Activated naive CD8-positive, alpha-beta T cell treated with anti-CD3 and anti-CD28 coated beads, Interleukin-2, amount 10 ng/mL, durations not matched to agents 7 days and 5 days (primary cell): ENCODE measurements at regions not wholly inside any gene's neighbourhood (a gene's known extent, or its start where the extent isn't known, plus 50 kb on each side); places are given as distances from the start of the nearest gene placed in this dataset.

Source experiments
- ATAC-seq: fragments of 150-1000 bp; cut with Tn5 transposase; one replicate; pipeline ENCODE4 v1.10.0; 2021; ENCODE audit warnings: low read depth, moderate library complexity
- POLR2A ChIA-PET: fragments of 350-600 bp; sonication (Branson Sonifier 250); formaldehyde crosslinking; loops from one replicate; lab custom pipeline; 2021; ENCODE audit warnings: antibody characterized with exemption; lab: Charles Lee
- DNase-seq: peaks from one replicate; pipeline ENCODE4 v3.0.0; 2021
- H3K27ac Mint-ChIP-seq: one replicate; pipeline ENCODE4 v1.8.0; 2022; ENCODE audit warnings: mild to moderate bottlenecking, mixed read lengths
- H3K27me3 Mint-ChIP-seq: one replicate; pipeline ENCODE4 v1.8.0; 2022; ENCODE audit warnings: mild to moderate bottlenecking, moderate library complexity, mixed read lengths
- H3K36me3 Mint-ChIP-seq: one replicate; pipeline ENCODE4 v1.8.0; 2021; ENCODE audit warnings: mild to moderate bottlenecking, mixed read lengths
- H3K4me1 Mint-ChIP-seq: one replicate; pipeline ENCODE4 v1.8.0; 2021; ENCODE audit warnings: mixed read lengths
- H3K4me3 Mint-ChIP-seq: one replicate; pipeline ENCODE4 v1.8.0; 2022; ENCODE audit warnings: mild to moderate bottlenecking, moderate library complexity, mixed read lengths
- H3K9me3 Mint-ChIP-seq: one replicate; pipeline ENCODE4 v1.8.0; 2021; ENCODE audit warnings: mixed read lengths

DNA sequence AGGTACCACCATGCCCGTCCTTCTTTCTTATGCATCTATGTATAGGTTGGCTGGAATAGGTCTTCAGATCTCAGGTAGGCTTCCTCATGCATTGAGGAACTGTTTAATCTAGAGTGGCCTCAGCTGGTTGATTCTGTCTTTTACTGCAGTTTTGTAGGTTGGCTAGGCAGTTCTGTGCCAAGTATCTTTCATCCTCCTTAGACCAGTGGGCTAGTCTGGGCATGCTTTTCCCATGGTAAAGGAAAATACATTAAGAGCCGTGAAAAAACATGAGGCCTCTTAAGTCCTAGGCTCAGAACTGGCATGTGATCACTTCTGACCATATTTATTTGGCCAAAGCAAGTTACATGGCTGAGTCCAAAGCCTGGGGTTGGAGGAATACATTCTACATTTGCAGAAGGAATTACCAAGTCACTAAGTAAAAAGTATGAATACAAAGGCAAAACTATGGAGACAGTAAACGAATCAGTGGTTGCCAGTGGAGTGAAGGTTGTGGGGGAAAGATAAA lies 137.3 kb downstream of the WIF1 start:
- Mint-ChIP-seq H3K27me3 (peaks cover 2% of the 10 kb centered on the region), H3K9me3 (no peaks in the 10 kb centered on the region), H3K4me3 (no peak overlapping the region), H3K36me3 (no peaks in the 10 kb centered on the region), H3K27ac (no peak overlapping the region), H3K4me1 (no peaks in the 10 kb centered on the region)
- DNase-seq (no peak), ATAC-seq (no peak)
- POLR2A ChIA-PET, result no interaction called here

DNA sequence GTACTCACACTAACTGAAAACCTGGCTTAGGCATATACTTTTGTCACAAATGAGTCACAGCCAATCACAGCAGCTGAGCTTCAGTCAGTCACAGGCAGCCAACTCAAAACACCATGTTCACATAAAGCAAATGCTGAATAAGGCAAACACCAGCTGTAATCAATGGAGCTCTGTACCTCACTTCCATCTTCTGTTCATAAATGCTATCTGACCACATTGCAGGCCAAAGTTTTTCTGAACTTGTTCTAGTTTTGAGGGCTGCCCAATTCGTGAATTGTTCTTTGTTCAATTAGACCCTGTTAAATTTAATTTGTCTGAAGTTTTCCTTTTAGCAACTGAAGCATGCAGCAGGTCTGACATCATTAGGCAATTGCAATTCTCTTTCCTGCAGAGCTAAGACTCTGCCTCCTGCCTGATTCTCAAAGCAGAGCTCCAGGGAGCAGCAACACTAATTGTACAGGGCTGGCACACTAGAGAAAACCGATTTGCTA lies 129.9 kb downstream of the WIF1 start:
- Mint-ChIP-seq H3K27me3 (no peaks in the 10 kb centered on the region), H3K4me3 (no peak overlapping the region), H3K4me1 (no peaks in the 10 kb centered on the region), H3K36me3 (no peaks in the 10 kb centered on the region), H3K9me3 (no peaks in the 10 kb centered on the region), H3K27ac (no peak overlapping the region)
- ATAC-seq (no peak), DNase-seq (no peak)
- POLR2A ChIA-PET, result no interaction called here

DNA sequence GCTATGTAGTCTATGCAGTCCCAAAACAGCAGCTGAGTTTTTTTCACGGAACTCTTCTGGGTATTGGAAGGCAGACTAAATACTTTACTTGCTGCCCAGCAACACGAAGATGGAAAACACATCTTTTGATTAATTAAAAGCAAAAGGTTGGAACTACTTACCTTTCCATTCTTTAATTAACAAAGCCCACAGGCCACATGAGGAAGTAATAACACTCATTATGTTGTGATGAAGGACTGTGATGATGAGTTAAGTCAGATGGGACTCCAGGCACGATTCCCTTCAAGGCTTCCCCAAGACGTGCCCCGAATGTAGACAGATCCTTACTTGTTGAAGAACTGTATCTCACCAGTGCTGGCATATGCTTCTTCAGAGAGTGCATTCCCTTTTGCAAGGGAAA lies 129.0 kb downstream of the WIF1 start:
- H3K9me3 Mint-ChIP-seq, result no peaks in the 10 kb centered on the region
- no peaks in the 10 kb centered on the region for H3K4me1 Mint-ChIP-seq

GRCh38 chr12:64992641-64993040 lies 128.5 kb downstream of the WIF1 start:
- no peaks in the 10 kb centered on the region for H3K4me1 Mint-ChIP-seq
- H3K4me3 Mint-ChIP-seq, result no peak overlapping the region
- H3K9me3 Mint-ChIP-seq, result no peaks in the 10 kb centered on the region
- H3K27ac Mint-ChIP-seq, result no peak overlapping the region
- DNase-seq, result no peak
- ATAC-seq, result no peak
- no peaks in the 10 kb centered on the region for H3K27me3 Mint-ChIP-seq
- H3K36me3 Mint-ChIP-seq, result no peaks in the 10 kb centered on the region
- POLR2A ChIA-PET, result no interaction called here

More for the DNA sequence above, 129.0 kb downstream of the WIF1 start:
- Mint-ChIP-seq H3K27me3 (no peaks in the 10 kb centered on the region), H3K27ac (no peak overlapping the region), H3K4me3 (no peak overlapping the region), H3K36me3 (no peaks in the 10 kb centered on the region)
- ATAC-seq (no peak), DNase-seq (no peak)
- POLR2A ChIA-PET, result no interaction called here

DNA sequence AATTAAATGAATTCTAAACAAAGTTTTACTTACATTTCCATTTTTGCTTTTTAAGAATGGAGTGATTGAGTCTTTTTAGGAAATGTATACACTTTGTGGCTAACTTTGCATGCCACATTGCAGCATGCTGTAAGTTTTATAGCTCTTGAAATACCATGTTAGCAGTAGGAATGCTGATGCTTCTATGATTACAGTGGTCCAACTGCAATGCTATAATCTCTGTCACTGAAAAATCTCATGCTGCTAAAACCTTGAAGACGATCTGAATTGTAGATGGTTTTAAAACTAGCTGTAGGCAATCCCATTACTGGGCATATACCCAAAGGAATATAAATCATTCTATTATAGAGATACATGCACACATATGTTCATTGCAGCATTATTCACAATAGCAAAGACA lies 127.6 kb downstream of the WIF1 start:
- no peaks in the 10 kb centered on the region for H3K9me3 Mint-ChIP-seq
- no peak for ATAC-seq

GRCh38 chr12:64995816-64996215 lies 125.3 kb downstream of the WIF1 start:
- Mint-ChIP-seq H3K9me3 (no peaks in the 10 kb centered on the region), H3K27ac (no peak overlapping the region), H3K4me3 (no peak overlapping the region), H3K4me1 (no peaks in the 10 kb centered on the region), H3K36me3 (no peaks in the 10 kb centered on the region), H3K27me3 (peaks cover 5% of the 10 kb centered on the region)
- POLR2A ChIA-PET, result no interaction called here
- ATAC-seq (no peak), DNase-seq (no peak)

More for the DNA sequence above, 127.6 kb downstream of the WIF1 start:
- Mint-ChIP-seq H3K4me3 (no peak overlapping the region), H3K27ac (no peak overlapping the region), H3K27me3 (peaks cover 5% of the 10 kb centered on the region), H3K4me1 (no peaks in the 10 kb centered on the region), H3K36me3 (no peaks in the 10 kb centered on the region)
- DNase-seq, result no peak
- POLR2A ChIA-PET, result no interaction called here

GRCh38 chr12:64997858-64998257 lies 123.2 kb downstream of the WIF1 start:
- Mint-ChIP-seq H3K36me3 (no peaks in the 10 kb centered on the region), H3K9me3 (no peaks in the 10 kb centered on the region), H3K4me1 (no peaks in the 10 kb centered on the region), H3K27me3 (peaks cover 6% of the 10 kb centered on the region), H3K27ac (no peak overlapping the region), H3K4me3 (no peak overlapping the region)
- DNase-seq, result no peak
- no peak for ATAC-seq
- POLR2A ChIA-PET, result no interaction called here

DNA sequence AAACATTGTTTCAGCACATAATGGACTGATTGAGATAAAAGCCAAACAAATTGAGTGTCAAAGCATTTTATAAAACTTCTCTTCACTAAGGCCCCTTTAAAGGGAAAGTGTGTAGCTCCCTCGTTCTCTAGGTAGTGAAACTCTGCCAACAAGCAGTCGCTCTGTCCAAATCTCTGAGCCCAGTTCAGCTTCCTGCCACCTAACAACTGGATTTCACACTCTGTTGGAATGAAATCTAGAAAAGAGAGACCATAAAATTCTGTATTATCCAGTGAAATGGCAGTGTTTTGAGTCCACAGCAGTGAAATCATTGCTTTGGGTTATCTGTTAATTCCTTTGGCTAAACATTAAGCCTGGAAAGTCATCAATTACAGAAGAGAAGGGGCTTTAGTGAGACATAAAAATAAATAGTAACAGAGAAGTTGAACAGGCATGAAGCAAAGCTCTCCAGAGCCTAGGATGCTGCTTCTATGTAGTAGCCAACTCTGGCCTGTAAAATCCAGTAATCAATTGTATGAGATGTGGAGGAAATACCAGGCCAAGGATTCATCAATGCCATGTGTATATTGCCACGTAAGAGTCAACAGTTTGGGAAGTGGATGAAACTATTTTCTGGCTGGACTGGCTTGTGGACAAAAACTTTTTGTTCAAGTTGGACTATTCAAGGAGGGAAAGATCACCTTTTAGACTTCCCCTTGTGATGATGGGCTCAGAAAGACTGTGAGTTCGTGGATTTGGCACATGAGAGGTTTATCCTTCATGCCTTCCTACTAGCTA lies 122.5 kb downstream of the WIF1 start:
- Mint-ChIP-seq H3K4me1 (no peaks in the 10 kb centered on the region), H3K36me3 (no peaks in the 10 kb centered on the region), H3K27ac (no peak overlapping the region), H3K4me3 (no peak overlapping the region), H3K9me3 (peaks cover 2% of the 10 kb centered on the region), H3K27me3 (peaks cover 6% of the 10 kb centered on the region)
- DNase-seq (no peak), ATAC-seq (no peak)
- POLR2A ChIA-PET, result no interaction called here

DNA sequence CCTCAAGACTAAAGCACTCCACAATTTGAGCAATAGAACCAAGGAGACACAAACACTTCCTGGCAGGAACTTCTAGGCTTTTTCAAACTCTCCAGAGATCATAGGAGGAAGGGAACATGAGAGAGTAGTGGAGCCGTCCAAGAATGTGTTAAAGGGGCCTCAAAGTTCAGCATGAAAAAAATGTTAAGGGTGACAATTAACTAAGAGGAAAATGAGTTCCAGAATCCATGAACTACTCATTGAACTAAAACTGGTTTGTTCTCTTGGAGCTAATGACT lies 122.0 kb downstream of the WIF1 start:
- no peak overlapping the region for H3K4me3 Mint-ChIP-seq
- no peak for DNase-seq
- H3K4me1 Mint-ChIP-seq, result no peaks in the 10 kb centered on the region
- no peak for ATAC-seq
- POLR2A ChIA-PET, result no interaction called here
- no peak overlapping the region for H3K27ac Mint-ChIP-seq
- peaks cover 6% of the 10 kb centered on the region for H3K27me3 Mint-ChIP-seq
- peaks cover 2% of the 10 kb centered on the region for H3K9me3 Mint-ChIP-seq
- H3K36me3 Mint-ChIP-seq, result no peaks in the 10 kb centered on the region
